ENCODE measurements at regions not wholly inside any gene's neighbourhood (a gene's known extent, or its start where the extent isn't known, plus 50 kb on each side); places are given as distances from the start of the nearest gene placed in this dataset.

- Histone ChIP-seq H3K9me2 (ENCODE audit: insufficient read depth, low read length) (no peaks in the 10 kb centered on the region), H3K4me2 (ENCODE audit: low read length) (no peak overlapping the region), H3K9me3 (ENCODE audit: low read length) (no peaks in the 10 kb centered on the region), H3K36me3 (ENCODE audit: insufficient read depth, low read length) (peaks cover 19% of the 10 kb centered on the region), H3K27ac (ENCODE audit: low read depth, low read length, poor library complexity, severe bottlenecking) (no peak overlapping the region), H3K4me3 (ENCODE audit: low read depth, low read length, poor library complexity, severe bottlenecking) (no peak overlapping the region), H3K79me2 (ENCODE audit: insufficient read depth, low read depth, low read length) (peaks cover 72% of the 10 kb centered on the region), H3K4me1 (ENCODE audit: insufficient read depth, low read length, poor library complexity, severe bottlenecking) (peaks cover 8% of the 10 kb centered on the region), H2AFZ (ENCODE audit: low read length) (no peak overlapping the region), H4K20me1 (ENCODE audit: insufficient read depth, low read length) (0 out of 2 replicates have a peak, but pooled peaks cover 3% of the 10 kb centered on the region)
- intact Hi-C loops (cut with micrococcal nuclease; ENCODE audit: unreplicated experiment): no loop called here
- no TSS peak for BruUV-seq (replicated peaks)
- ChIA-PET CTCF (ENCODE audit: unreplicated experiment) (no interaction called here), POLR2A (interaction anchor here (0.6 to 1.9 kb wide), 8 partner anchors 9 to 34 kb away, joined by 3 to 6 read pairs (median 4); no protein-coding TSS in a partner anchor)
- no peak for DNase-seq (ENCODE audit: low spot score)
- TF ChIP-seq EZH2phosphoT487 (IDR thresholded peaks at IDR 0.05; ENCODE audit: borderline replicate concordance, low read depth, low read length) (no peak), CTCF (conservative IDR thresholded peaks at IDR 0.05; ENCODE audit: low read length) (no peak)
Observed at GRCh38 chr5:124686239-124687004, 60.0 kb downstream of the ZNF608 start.

GRCh38 chr5:124685404-124685930, 61.0 kb downstream of the ZNF608 start:
- H3K4me1 ChIP-seq (ENCODE audit: insufficient read depth, low read length, poor library complexity, severe bottlenecking): peaks cover 8% of the 10 kb centered on the region
- no peak overlapping the region for H3K27ac ChIP-seq (ENCODE audit: low read depth, low read length, poor library complexity, severe bottlenecking)
- BruUV-seq (replicated peaks): no TSS peak
- ChIA-PET CTCF (ENCODE audit: unreplicated experiment) (no interaction called here), POLR2A (interaction anchor here (0.9 to 1.9 kb wide), 5 partner anchors 16 to 33 kb away, joined by 3 to 5 read pairs (median 4); no protein-coding TSS in a partner anchor)
- intact Hi-C loops (cut with micrococcal nuclease; ENCODE audit: unreplicated experiment): no loop called here
- no peak overlapping the region for H3K4me2 ChIP-seq (ENCODE audit: low read length)
- H2AFZ ChIP-seq (ENCODE audit: low read length): no peak overlapping the region
- no peak overlapping the region for H3K4me3 ChIP-seq (ENCODE audit: low read depth, low read length, poor library complexity, severe bottlenecking)
- no peaks in the 10 kb centered on the region for H3K9me2 ChIP-seq (ENCODE audit: insufficient read depth, low read length)
- 0 out of 2 replicates have a peak, but pooled peaks cover 3% of the 10 kb centered on the region for H4K20me1 ChIP-seq (ENCODE audit: insufficient read depth, low read length)
- peaks cover 11% of the 10 kb centered on the region for H3K36me3 ChIP-seq (ENCODE audit: insufficient read depth, low read length)
- no peak for DNase-seq (ENCODE audit: low spot score)
- peaks cover 68% of the 10 kb centered on the region for H3K79me2 ChIP-seq (ENCODE audit: insufficient read depth, low read depth, low read length)
- no peaks in the 10 kb centered on the region for H3K9me3 ChIP-seq (ENCODE audit: low read length)
- TF ChIP-seq CTCF (conservative IDR thresholded peaks at IDR 0.05; ENCODE audit: low read length) (no peak), EZH2phosphoT487 (IDR thresholded peaks at IDR 0.05; ENCODE audit: borderline replicate concordance, low read depth, low read length) (no peak)
